HCT116 (cell line): ENCODE measurements at regions not wholly inside any gene's neighbourhood (a gene's known extent, or its start where the extent isn't known, plus 50 kb on each side); places are given as distances from the start of the nearest gene placed in this dataset.

Source experiments
- ATAC-seq: fragments of 200-7000 bp; cut with Tn5 transposase; 2 replicates; pipeline ENCODE4 v1.9.1; 2020; ENCODE audit warnings: mild to moderate bottlenecking, moderate library complexity
- BruUV-seq: library from RNA; stranded (reverse); fragments of 400-500 nt; replicated peaks from 2 replicates; lab custom pipeline; 2021; lab: Mats Ljungman, UMichigan
- CTCF ChIA-PET: fragments of 300-600 bp; sonication (Branson Sonifier 250); formaldehyde crosslinking; loops from one replicate; lab custom pipeline; 2021; ENCODE audit warnings: antibody characterized with exemption; lab: Charles Lee
- POLR2A ChIA-PET: fragments of 300-600, 350-600 bp; sonication (Branson Sonifier 250); formaldehyde crosslinking; loops from one replicate; lab custom pipeline; 2021; ENCODE audit warnings: antibody characterized with exemption; lab: Charles Lee
- RAD21 ChIA-PET, 2 experiments: fragments of 300-600 bp; sonication (Branson Sonifier 250); formaldehyde crosslinking; loops; one replicate each; lab custom pipeline; 2023; ENCODE audit warnings: low total read pairs in 2 of 2; ENCODE audit not compliant: uncharacterized antibody in 2 of 2, unreplicated experiment in 2 of 2, low non-redundant PET in 1 of 2; lab: Charles Lee
- DNase-seq: peaks from one replicate; pipeline ENCODE4 v3.0.0-alpha.2; 2010; ENCODE audit warnings: low read depth, low spot score
- H2AFZ ChIP-seq: fragments of 200-600 bp; shearing (Covaris generic), sonication (generic); 2 replicates; pipeline ENCODE4 v1.6.1; 2017; ENCODE audit warnings: low read depth, mixed run types, mixed read lengths, antibody characterized with exemption, low read length; ENCODE audit not compliant: poor library complexity, severe bottlenecking
- H3K27ac ChIP-seq: 2 replicates; pipeline ENCODE4 v1.5.1; 2012; ENCODE audit warnings: low read depth, low read length
- H3K27me3 ChIP-seq: fragments of 200-600 bp; sonication (generic); 2 replicates; pipeline ENCODE4 v1.6.1; 2016; ENCODE audit warnings: mixed run types, low read length, mixed read lengths; ENCODE audit not compliant: insufficient read depth
- H3K36me3 ChIP-seq, 2 experiments: fragments of 200-500 bp in 1 of 2; fragments of 200-600 bp in 1 of 2; sonication (Bioruptor generic) in 1 of 2; sonication (generic) in 1 of 2; 2 replicates each; pipeline versions ENCODE4 v1.5.1 to v1.6.1; 2014 to 2016; ENCODE audit warnings: low read length in 2 of 2, inconsistent platforms in 1 of 2, mixed read lengths in 1 of 2, mixed run types in 1 of 2; ENCODE audit not compliant: insufficient read depth in 2 of 2, control insufficient read depth in 1 of 2
- H3K4me1 ChIP-seq, 2 experiments: fragments of 200-600 bp in 1 of 2; sonication (generic) in 1 of 2; 2 replicates each; pipeline versions ENCODE4 v1.5.1 to v1.6.1; 2012 to 2017; ENCODE audit warnings: low read length in 2 of 2, inconsistent platforms in 1 of 2, mild to moderate bottlenecking in 1 of 2, mixed read lengths in 1 of 2, mixed run types in 1 of 2, moderate library complexity in 1 of 2; ENCODE audit not compliant: insufficient read depth in 2 of 2, control insufficient read depth in 1 of 2
- H3K4me2 ChIP-seq: fragments of 200-600 bp; sonication (generic); 2 replicates; pipeline ENCODE4 v1.6.1; 2017; ENCODE audit warnings: mixed run types, low read length, mixed read lengths
- H3K4me3 ChIP-seq, 2 experiments: fragments of 200-600 bp in 1 of 2; sonication (generic) in 1 of 2; replicated peaks in 1 of 2; 2 replicates each; pipeline ENCODE4 v1.5.1; 2011 to 2016; ENCODE audit warnings: low read length in 2 of 2, control low read depth in 1 of 2, low read depth in 1 of 2, mild to moderate bottlenecking in 1 of 2, mixed read lengths in 1 of 2, mixed run types in 1 of 2
- H3K79me2 ChIP-seq: fragments of 200-600 bp; sonication (generic); 2 replicates; pipeline ENCODE4 v1.6.1; 2017; ENCODE audit warnings: mild to moderate bottlenecking, mixed run types, low read length, moderate library complexity, mixed read lengths; ENCODE audit not compliant: insufficient read depth
- H3K9ac ChIP-seq: fragments of 200-600 bp; sonication (generic); 2 replicates; pipeline ENCODE4 v1.6.1; 2016; ENCODE audit warnings: low read length, mixed read lengths
- H3K9me2 ChIP-seq: fragments of 200-600 bp; sonication (generic), shearing (Covaris generic); 2 replicates; pipeline ENCODE4 v1.6.1; 2017; ENCODE audit warnings: mixed run types, mild to moderate bottlenecking, moderate library complexity; ENCODE audit not compliant: insufficient read depth
- H3K9me3 ChIP-seq, 2 experiments: fragments of 200-500 bp in 1 of 2; fragments of 200-600 bp in 1 of 2; sonication (Bioruptor generic) in 1 of 2; sonication (generic) in 1 of 2; 2 replicates each; pipeline ENCODE4 v1.6.1; 2014 to 2017; ENCODE audit warnings: low read length in 2 of 2, mixed read lengths in 2 of 2, inconsistent platforms in 1 of 2, low read depth in 1 of 2, mild to moderate bottlenecking in 1 of 2, mixed run types in 1 of 2, moderate library complexity in 1 of 2; ENCODE audit not compliant: control insufficient read depth in 1 of 2, insufficient read depth in 1 of 2
- H4K20me1 ChIP-seq: fragments of 200-600 bp; sonication (generic), shearing (Covaris generic); 2 replicates; pipeline ENCODE4 v1.6.1; 2017; ENCODE audit warnings: mixed run types, mild to moderate bottlenecking, moderate library complexity; ENCODE audit not compliant: insufficient read depth
- CEBPB ChIP-seq: IDR thresholded peaks from 2 replicates; pipeline ENCODE4 v1.6.1; 2012; ENCODE audit warnings: low read depth
- EGR1 ChIP-seq: IDR thresholded peaks from 2 replicates; pipeline ENCODE4 v1.6.1; 2012; ENCODE audit warnings: low read depth
- EZH2 ChIP-seq: fragments of 200-600 bp; sonication (generic); IDR thresholded peaks from 2 replicates; pipeline ENCODE4 v1.6.1; 2017; ENCODE audit warnings: antibody characterized with exemption, mixed run types
- EZH2phosphoT487 ChIP-seq: fragments of 200-600 bp; IDR thresholded peaks from 2 replicates; pipeline ENCODE4 v1.6.1; 2018; ENCODE audit warnings: antibody characterized with exemption, borderline replicate concordance
- JUND ChIP-seq: IDR thresholded peaks from 2 replicates; pipeline ENCODE4 v1.6.1; 2012
- POLR2A ChIP-seq: IDR thresholded peaks from 2 replicates; pipeline ENCODE4 v1.7.0; 2011; ENCODE audit warnings: borderline replicate concordance; ENCODE audit not compliant: insufficient read depth, insufficient read length; ENCODE audit errors: extremely low read depth
- POLR2AphosphoS5 ChIP-seq: IDR thresholded peaks from 2 replicates; pipeline ENCODE4 v1.6.1; 2011; ENCODE audit warnings: mild to moderate bottlenecking, low read depth, low read length, moderate library complexity
- RAD21 ChIP-seq: IDR thresholded peaks from 2 replicates; pipeline ENCODE4 v1.6.1; 2012; ENCODE audit warnings: low read depth, mild to moderate bottlenecking
- SIN3A ChIP-seq: IDR thresholded peaks from 2 replicates; pipeline ENCODE4 v1.6.1; 2012; ENCODE audit warnings: low read depth
- SP1 ChIP-seq: IDR thresholded peaks from 2 replicates; pipeline ENCODE4 v1.6.1; 2012; ENCODE audit warnings: low read depth
- TCF7L2 ChIP-seq: IDR thresholded peaks from 2 replicates; pipeline ENCODE4 v1.7.0; 2011; ENCODE audit warnings: borderline replicate concordance, inconsistent platforms; ENCODE audit not compliant: insufficient read depth, insufficient read length; ENCODE audit errors: extremely low read depth
- YY1 ChIP-seq: IDR thresholded peaks from 2 replicates; pipeline ENCODE4 v1.6.1; 2011; ENCODE audit warnings: low read length, low read depth, moderate library complexity, mild to moderate bottlenecking; ENCODE audit not compliant: insufficient replicate concordance; ENCODE audit errors: extremely low read depth
- ZFX ChIP-seq: fragments of 450-650 bp; IDR thresholded peaks from 2 replicates; pipeline ENCODE4 v1.6.1; 2017
- intact Hi-C: fragments of 100-400 bp; cut with micrococcal nuclease; formaldehyde crosslinking; loops from 2 replicates; pipeline ENCODE4 v1.10.0; 2022
- TF ChIP-seq, protein P1 (sequence below): IDR thresholded peaks from 2 replicates; pipeline ENCODE4 v1.6.1; 2012; ENCODE audit warnings: low read depth
- TF ChIP-seq, protein P2 (sequence below): IDR thresholded peaks from 2 replicates; pipeline ENCODE4 v1.6.1; 2011; ENCODE audit warnings: mild to moderate bottlenecking, low read length, moderate library complexity; ENCODE audit not compliant: insufficient replicate concordance; ENCODE audit errors: extremely low read depth
- TF ChIP-seq, protein P3 (sequence below): IDR thresholded peaks from 2 replicates; pipeline ENCODE4 v1.6.1; 2012

DNA sequence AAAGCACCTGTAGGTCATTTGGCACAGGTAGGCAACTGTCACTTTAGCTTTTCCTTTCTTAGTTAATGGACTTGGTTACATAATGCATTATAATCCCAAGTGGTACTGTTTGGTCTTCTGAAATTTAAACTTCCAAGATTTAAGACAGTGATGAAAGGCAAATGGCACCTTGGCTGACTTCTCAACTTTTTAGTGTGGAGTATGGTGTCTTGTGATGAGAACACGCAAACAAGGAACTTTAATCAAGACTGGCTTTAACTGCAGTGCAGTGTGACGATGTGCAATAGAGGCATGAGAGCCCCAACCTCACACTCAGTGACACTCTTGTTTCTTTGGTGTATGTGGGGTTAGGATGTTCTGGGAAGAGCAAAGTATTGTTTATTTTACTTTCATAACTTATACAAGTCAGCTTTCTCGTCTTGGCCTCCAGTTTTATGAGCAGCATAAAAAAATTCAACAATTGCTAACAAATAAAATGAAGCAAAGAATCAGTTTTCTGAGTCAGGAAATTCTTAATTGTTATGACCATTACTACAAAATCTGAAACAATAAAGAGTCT, 171.9 kb downstream of the MAD2L1 start:
- ChIA-PET CTCF (no interaction called here), RAD21 (no interaction called here), POLR2A (no interaction called here)

DNA sequence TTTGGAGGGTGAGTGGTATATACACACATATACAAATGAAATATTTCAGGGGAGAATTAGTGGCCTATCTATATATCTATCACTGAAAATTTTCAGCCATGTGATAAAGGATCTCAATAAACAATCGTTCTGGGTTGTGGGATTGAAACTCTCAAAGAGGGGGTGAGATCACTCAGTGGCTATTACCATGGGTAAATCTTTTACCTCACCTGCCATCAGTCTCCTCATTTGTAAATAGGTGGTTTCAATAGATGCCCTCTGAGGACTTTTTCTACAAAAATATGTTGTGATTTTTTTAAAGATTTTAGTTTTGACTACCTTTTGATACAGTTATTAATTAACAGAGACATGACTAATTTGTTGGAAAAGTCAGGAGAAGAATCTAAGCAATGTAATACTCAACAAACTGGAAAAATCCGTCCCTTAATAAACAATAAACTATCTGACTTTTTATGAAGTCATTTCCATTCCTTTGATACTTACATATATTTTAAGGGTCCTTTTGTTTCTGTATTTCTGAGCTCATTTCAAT, 192.8 kb downstream of the MAD2L1 start:
- ChIA-PET POLR2A (no interaction called here), CTCF (no interaction called here), RAD21 (no interaction called here)
- H3K9me2 ChIP-seq: no peaks in the 10 kb centered on the region
- ATAC-seq (no peak), DNase-seq (no peak)
- no peak overlapping the region for H3K4me2 ChIP-seq
- no peaks in the 10 kb centered on the region for H4K20me1 ChIP-seq
- H3K9ac ChIP-seq: no peak overlapping the region
- H2AFZ ChIP-seq: no peak overlapping the region
- no peak overlapping the region for H3K4me3 ChIP-seq
- no peaks in the 10 kb centered on the region for H3K36me3 ChIP-seq
- no TSS peak for BruUV-seq
- H3K27ac ChIP-seq: no peak overlapping the region
- no peaks in the 10 kb centered on the region for H3K27me3 ChIP-seq
- intact Hi-C loops: no loop called here
- no peaks in the 10 kb centered on the region for H3K4me1 ChIP-seq
- H3K9me3 ChIP-seq: no peaks in the 10 kb centered on the region
- no peaks in the 10 kb centered on the region for H3K79me2 ChIP-seq
- TF ChIP-seq, protein P1, sequence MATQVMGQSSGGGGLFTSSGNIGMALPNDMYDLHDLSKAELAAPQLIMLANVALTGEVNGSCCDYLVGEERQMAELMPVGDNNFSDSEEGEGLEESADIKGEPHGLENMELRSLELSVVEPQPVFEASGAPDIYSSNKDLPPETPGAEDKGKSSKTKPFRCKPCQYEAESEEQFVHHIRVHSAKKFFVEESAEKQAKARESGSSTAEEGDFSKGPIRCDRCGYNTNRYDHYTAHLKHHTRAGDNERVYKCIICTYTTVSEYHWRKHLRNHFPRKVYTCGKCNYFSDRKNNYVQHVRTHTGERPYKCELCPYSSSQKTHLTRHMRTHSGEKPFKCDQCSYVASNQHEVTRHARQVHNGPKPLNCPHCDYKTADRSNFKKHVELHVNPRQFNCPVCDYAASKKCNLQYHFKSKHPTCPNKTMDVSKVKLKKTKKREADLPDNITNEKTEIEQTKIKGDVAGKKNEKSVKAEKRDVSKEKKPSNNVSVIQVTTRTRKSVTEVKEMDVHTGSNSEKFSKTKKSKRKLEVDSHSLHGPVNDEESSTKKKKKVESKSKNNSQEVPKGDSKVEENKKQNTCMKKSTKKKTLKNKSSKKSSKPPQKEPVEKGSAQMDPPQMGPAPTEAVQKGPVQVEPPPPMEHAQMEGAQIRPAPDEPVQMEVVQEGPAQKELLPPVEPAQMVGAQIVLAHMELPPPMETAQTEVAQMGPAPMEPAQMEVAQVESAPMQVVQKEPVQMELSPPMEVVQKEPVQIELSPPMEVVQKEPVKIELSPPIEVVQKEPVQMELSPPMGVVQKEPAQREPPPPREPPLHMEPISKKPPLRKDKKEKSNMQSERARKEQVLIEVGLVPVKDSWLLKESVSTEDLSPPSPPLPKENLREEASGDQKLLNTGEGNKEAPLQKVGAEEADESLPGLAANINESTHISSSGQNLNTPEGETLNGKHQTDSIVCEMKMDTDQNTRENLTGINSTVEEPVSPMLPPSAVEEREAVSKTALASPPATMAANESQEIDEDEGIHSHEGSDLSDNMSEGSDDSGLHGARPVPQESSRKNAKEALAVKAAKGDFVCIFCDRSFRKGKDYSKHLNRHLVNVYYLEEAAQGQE: no peak
- TF ChIP-seq POLR2A (no peak), EZH2 (no peak), EGR1 (no peak), JUND (no peak), ZFX (no peak), TCF7L2 (no peak), POLR2AphosphoS5 (no peak), YY1 (no peak)
- TF ChIP-seq, protein P2, sequence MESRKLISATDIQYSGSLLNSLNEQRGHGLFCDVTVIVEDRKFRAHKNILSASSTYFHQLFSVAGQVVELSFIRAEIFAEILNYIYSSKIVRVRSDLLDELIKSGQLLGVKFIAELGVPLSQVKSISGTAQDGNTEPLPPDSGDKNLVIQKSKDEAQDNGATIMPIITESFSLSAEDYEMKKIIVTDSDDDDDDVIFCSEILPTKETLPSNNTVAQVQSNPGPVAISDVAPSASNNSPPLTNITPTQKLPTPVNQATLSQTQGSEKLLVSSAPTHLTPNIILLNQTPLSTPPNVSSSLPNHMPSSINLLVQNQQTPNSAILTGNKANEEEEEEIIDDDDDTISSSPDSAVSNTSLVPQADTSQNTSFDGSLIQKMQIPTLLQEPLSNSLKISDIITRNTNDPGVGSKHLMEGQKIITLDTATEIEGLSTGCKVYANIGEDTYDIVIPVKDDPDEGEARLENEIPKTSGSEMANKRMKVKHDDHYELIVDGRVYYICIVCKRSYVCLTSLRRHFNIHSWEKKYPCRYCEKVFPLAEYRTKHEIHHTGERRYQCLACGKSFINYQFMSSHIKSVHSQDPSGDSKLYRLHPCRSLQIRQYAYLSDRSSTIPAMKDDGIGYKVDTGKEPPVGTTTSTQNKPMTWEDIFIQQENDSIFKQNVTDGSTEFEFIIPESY: no peak

More for the DNA sequence above, 171.9 kb downstream of the MAD2L1 start:
- H2AFZ ChIP-seq: no peak overlapping the region
- no peaks in the 10 kb centered on the region for H3K9me2 ChIP-seq
- no peaks in the 10 kb centered on the region for H4K20me1 ChIP-seq
- no peak for ATAC-seq
- H3K4me1 ChIP-seq: no peaks in the 10 kb centered on the region
- H3K79me2 ChIP-seq: no peaks in the 10 kb centered on the region
- H3K9me3 ChIP-seq: no peaks in the 10 kb centered on the region
- intact Hi-C loops: no loop called here
- no peak overlapping the region for H3K4me3 ChIP-seq
- TF ChIP-seq EZH2: no peak
- TF ChIP-seq EZH2phosphoT487: no peak
- no peak for TF ChIP-seq RAD21
- TF ChIP-seq, protein P3, sequence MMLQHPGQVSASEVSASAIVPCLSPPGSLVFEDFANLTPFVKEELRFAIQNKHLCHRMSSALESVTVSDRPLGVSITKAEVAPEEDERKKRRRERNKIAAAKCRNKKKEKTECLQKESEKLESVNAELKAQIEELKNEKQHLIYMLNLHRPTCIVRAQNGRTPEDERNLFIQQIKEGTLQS: no peak
- no peak for TF ChIP-seq JUND
- no peak for TF ChIP-seq SP1
- no peak for TF ChIP-seq EGR1
- TF ChIP-seq CEBPB: no peak
- TF ChIP-seq SIN3A: no peak
- TF ChIP-seq POLR2AphosphoS5: no peak
- TF ChIP-seq, all 23 proteins: peak for 0
- Histone ChIP-seq H3K36me3 (no peaks in the 10 kb centered on the region), H3K4me2 (no peak overlapping the region), H3K9ac (no peak overlapping the region), H3K27ac (no peak overlapping the region), H3K27me3 (no peaks in the 10 kb centered on the region)
- DNase-seq: no peak
- no TSS peak for BruUV-seq
